OCI-LY7 (cell line): ENCODE measurements at regions not wholly inside any gene's neighbourhood (a gene's known extent, or its start where the extent isn't known, plus 50 kb on each side); places are given as distances from the start of the nearest gene placed in this dataset.
A peak's percentile ranks its signal among the peaks of the same experiment; 100 is the strongest.

Source experiments
- BruUV-seq: library from RNA; stranded (reverse); fragments of 400-500 nt; replicated peaks from 2 replicates; lab custom pipeline; 2021; lab: Mats Ljungman, UMichigan
- CTCF ChIA-PET: fragments of 300-600 bp; sonication (Branson Sonifier 250); formaldehyde crosslinking; loops from one replicate; lab custom pipeline; 2022; ENCODE audit warnings: antibody characterized with exemption; ENCODE audit not compliant: unreplicated experiment; lab: Charles Lee
- POLR2A ChIA-PET: fragments of 300-600 bp; sonication (Branson Sonifier 250); formaldehyde crosslinking; loops from one replicate; lab custom pipeline; 2022; ENCODE audit warnings: antibody characterized with exemption; lab: Charles Lee
- DNase-seq: peaks from one replicate; pipeline ENCODE4 v3.0.0-alpha.2; 2015; ENCODE audit warnings: low spot score
- H2AFZ ChIP-seq: fragments of 200-600 bp; sonication (generic), shearing (Covaris generic); 2 replicates; pipeline ENCODE4 v1.6.1; 2014; ENCODE audit warnings: mild to moderate bottlenecking, antibody characterized with exemption, low read length, moderate library complexity
- H3K27ac ChIP-seq: fragments of 200-600 bp; sonication (generic); 2 replicates; pipeline ENCODE4 v1.5.1; 2014; ENCODE audit warnings: mixed run types, low read depth, mild to moderate bottlenecking, moderate library complexity, low read length, inconsistent platforms; ENCODE audit not compliant: poor library complexity, severe bottlenecking
- H3K36me3 ChIP-seq: fragments of 200-600 bp; sonication (generic); 2 replicates; pipeline ENCODE4 v1.6.1; 2014; ENCODE audit warnings: mild to moderate bottlenecking, antibody characterized with exemption, low read length, moderate library complexity, mixed read lengths; ENCODE audit not compliant: insufficient read depth
- H3K4me1 ChIP-seq: fragments of 200-600 bp; sonication (generic); 2 replicates; pipeline ENCODE4 v1.5.1; 2014; ENCODE audit warnings: mild to moderate bottlenecking, low read length; ENCODE audit not compliant: insufficient read depth, poor library complexity, severe bottlenecking
- H3K4me2 ChIP-seq: fragments of 200-600 bp; sonication (generic); 2 replicates; pipeline ENCODE4 v1.6.1; 2014; ENCODE audit warnings: mild to moderate bottlenecking, low read length
- H3K4me3 ChIP-seq: fragments of 200-600 bp; sonication (generic); 2 replicates; pipeline ENCODE4 v1.5.1; 2014; ENCODE audit warnings: mild to moderate bottlenecking, low read depth, low read length; ENCODE audit not compliant: poor library complexity, severe bottlenecking
- H3K79me2 ChIP-seq: fragments of 200-600 bp; sonication (generic); 2 replicates; pipeline ENCODE4 v1.6.1; 2016; ENCODE audit warnings: low read depth, mild to moderate bottlenecking, low read length, moderate library complexity, mixed read lengths; ENCODE audit not compliant: insufficient read depth
- H3K9me2 ChIP-seq: fragments of 200-600 bp; sonication (generic); 2 replicates; pipeline ENCODE4 v1.6.1; 2016; ENCODE audit warnings: mild to moderate bottlenecking, low read length, mixed read lengths; ENCODE audit not compliant: insufficient read depth
- H3K9me3 ChIP-seq: fragments of 200-600 bp; sonication (generic); 2 replicates; pipeline ENCODE4 v1.6.1; 2014; ENCODE audit warnings: mild to moderate bottlenecking, mixed run types, low read length, mixed read lengths
- H4K20me1 ChIP-seq: fragments of 200-600 bp; sonication (generic); 2 replicates; pipeline ENCODE4 v1.6.1; 2014; ENCODE audit warnings: mild to moderate bottlenecking, antibody characterized with exemption, low read length, moderate library complexity, mixed read lengths; ENCODE audit not compliant: insufficient read depth
- CTCF ChIP-seq: fragments of 200-600 bp; sonication (generic); conservative IDR thresholded peaks from 2 replicates; pipeline ENCODE4 v1.5.1; 2014; ENCODE audit warnings: mild to moderate bottlenecking, antibody characterized with exemption, low read length, moderate library complexity, mixed read lengths
- EZH2phosphoT487 ChIP-seq: fragments of 200-600 bp; sonication (generic); IDR thresholded peaks from 2 replicates; pipeline ENCODE4 v1.6.1; 2018; ENCODE audit warnings: low read depth, borderline replicate concordance, mild to moderate bottlenecking, mixed run types, antibody characterized with exemption, low read length, moderate library complexity, mixed read lengths
- intact Hi-C: fragments of 100-400 bp; cut with micrococcal nuclease; formaldehyde crosslinking; loops from one replicate; pipeline ENCODE4 v1.10.0; 2022; ENCODE audit not compliant: unreplicated experiment

- TF ChIP-seq CTCF (no peak), EZH2phosphoT487 (no peak)
- Histone ChIP-seq H3K27ac (no peak overlapping the region), H3K4me3 (no peak overlapping the region), H3K4me2 (no peak overlapping the region), H4K20me1 (no peaks in the 10 kb centered on the region), H3K9me2 (no peaks in the 10 kb centered on the region), H3K9me3 (no peaks in the 10 kb centered on the region), H2AFZ (no peak overlapping the region), H3K79me2 (no peaks in the 10 kb centered on the region), H3K4me1 (peaks cover 3% of the 10 kb centered on the region), H3K36me3 (no peaks in the 10 kb centered on the region)
- CTCF ChIA-PET: no interaction called here
- no peak for DNase-seq
- intact Hi-C loops: no loop called here
- POLR2A ChIA-PET: no interaction called here
- no TSS peak for BruUV-seq
These were observed 270.3 kb upstream of the VLDLR start for GRCh38 chr9:2351324-2351723.

GRCh38 chr9:2354216-2354615 is 267.4 kb upstream of the VLDLR start:
- no peak overlapping the region for H3K27ac ChIP-seq
- peak; percentile 8 for DNase-seq
- H3K36me3 ChIP-seq: no peaks in the 10 kb centered on the region
- no peak overlapping the region for H3K4me3 ChIP-seq
- POLR2A ChIA-PET: no interaction called here
- no peaks in the 10 kb centered on the region for H3K9me2 ChIP-seq
- H3K79me2 ChIP-seq: no peaks in the 10 kb centered on the region
- CTCF ChIA-PET: no interaction called here
- H3K4me1 ChIP-seq: peaks cover 3% of the 10 kb centered on the region
- no peak overlapping the region for H3K4me2 ChIP-seq
- H3K9me3 ChIP-seq: no peaks in the 10 kb centered on the region
- no peaks in the 10 kb centered on the region for H4K20me1 ChIP-seq
- BruUV-seq: no TSS peak
- no peak overlapping the region for H2AFZ ChIP-seq
- intact Hi-C loops: no loop called here
- TF ChIP-seq CTCF: no peak

GRCh38 chr9:2354856-2355696 is 266.5 kb upstream of the VLDLR start:
- CTCF ChIA-PET: no interaction called here
- H2AFZ ChIP-seq: no peak overlapping the region
- H3K27ac ChIP-seq: no peak overlapping the region
- H4K20me1 ChIP-seq: no peaks in the 10 kb centered on the region
- no TSS peak for BruUV-seq
- no peak overlapping the region for H3K4me3 ChIP-seq
- peaks cover 3% of the 10 kb centered on the region for H3K4me1 ChIP-seq
- no peak overlapping the region for H3K4me2 ChIP-seq
- intact Hi-C loops: no loop called here
- TF ChIP-seq CTCF (no peak), EZH2phosphoT487 (no peak)
- no peaks in the 10 kb centered on the region for H3K9me3 ChIP-seq
- no peaks in the 10 kb centered on the region for H3K36me3 ChIP-seq
- no peaks in the 10 kb centered on the region for H3K9me2 ChIP-seq
- no peaks in the 10 kb centered on the region for H3K79me2 ChIP-seq
- POLR2A ChIA-PET: interaction anchor here (0.6 kb wide), 1 partner anchor 989 kb away, joined by 3 read pairs; no protein-coding TSS in a partner anchor
- no peak for DNase-seq
